Heart right ventricle (tissue), 16 donors: ENCODE measurements at regions not wholly inside any gene's neighbourhood (a gene's known extent, or its start where the extent isn't known, plus 50 kb on each side); places are given as distances from the start of the nearest gene placed in this dataset.
"Not testable (repeated sequence)": the region's sequence is repeated elsewhere in the genome, so short reads cannot be mapped to it uniquely, and the experiment has no call there.

Source experiments
- ATAC-seq, 8 donors: fragments of 200-7000 bp; cut with Tn5 transposase; one replicate each; pipeline ENCODE4 v1.9.1; 2020; ENCODE audit warnings: mild to moderate bottlenecking in 8 of 8, moderate library complexity in 8 of 8, moderate number of reproducible peaks in 1 of 8
- DNase-seq, 2 donors: peaks; one replicate each; pipeline ENCODE4 v3.0.0-alpha.2; 2020
- H3K27ac ChIP-seq, 10 donors: fragments of 200-600 bp; sonication (generic) in 2 of 10; one replicate each; pipeline versions ENCODE4 v1.5.0 to v1.8.0; 2020 to 2022; ENCODE audit warnings: mild to moderate bottlenecking in 3 of 10
- H3K27me3 ChIP-seq, 7 donors: fragments of 200-600 bp; one replicate each; pipeline ENCODE4 v1.8.0; 2021 to 2022; ENCODE audit warnings: mild to moderate bottlenecking in 2 of 7
- H3K36me3 ChIP-seq, 9 donors: fragments of 200-600 bp; sonication (generic) in 1 of 9; one replicate each; pipeline versions ENCODE4 v1.5.0 to v1.8.0; 2020 to 2022; ENCODE audit warnings: mild to moderate bottlenecking in 2 of 9
- H3K4me1 ChIP-seq, 9 donors: fragments of 200-600 bp; sonication (generic) in 1 of 9; one replicate each; pipeline versions ENCODE4 v1.5.0 to v1.8.0; 2020 to 2022; ENCODE audit warnings: mild to moderate bottlenecking in 4 of 9
- H3K4me3 ChIP-seq, 10 donors: fragments of 200-600 bp; sonication (generic) in 2 of 10; one replicate each; pipeline versions ENCODE4 v1.5.0 to v1.8.0; 2020 to 2022; ENCODE audit warnings: mild to moderate bottlenecking in 7 of 10, moderate library complexity in 2 of 10
- H3K9me3 ChIP-seq, 11 donors: fragments of 200-600 bp in 10 of 11; sonication (generic) in 2 of 11; one replicate each; pipeline versions ENCODE4 v1.5.0 to v1.8.0; 2013 to 2022; ENCODE audit warnings: mild to moderate bottlenecking in 2 of 11, control low read depth in 1 of 11, moderate library complexity in 1 of 11
- CTCF ChIP-seq, 9 donors: fragments of 200-600 bp; sonication (generic) in 2 of 9; IDR thresholded peaks; one replicate each; pipeline versions ENCODE4 v1.5.0 to v1.8.0; 2021 to 2022; ENCODE audit warnings: antibody characterized with exemption in 9 of 9, mild to moderate bottlenecking in 5 of 9, moderate library complexity in 1 of 9
- WGBS, 2 donors: extraction: QIAGEN DNeasy Blood & Tissue Kit; methylation state at CpG; one replicate each; pipeline ENCODE4 v1.1.7; 2013; ENCODE audit warnings: inconsistent platforms in 1 of 2; 5-methylcytosine and 5-hydroxymethylcytosine counted together
- intact Hi-C, 10 donors: fragments of 100-400 bp; cut with DNase I; formaldehyde crosslinking; loops; one replicate each; pipeline versions ENCODE4 v1.11.1 to v1.14.2; 2022
- donor health status: Arrhythmogenic right ventricular cardiomyopathy.
- donor health status: ischemic (EF 13 %, LVEDD 7.1; RV severe dilation, severe dysfunction).
- donor health status: healthy with polysubstance abuse.
- donor health status: DM: no; HTN: yes; CAD: no.
- donor health status: DM: no; HTN: no; CAD: no.
- donor health status: ischemic (EF 25% LVEDD 6.9; RV normal size, moderate dysfunction).
- donor health status: ischemic (EF 25% LVEDD 5.7; RV mildly dilated, moderate dysfunction).
- donor health status: healthy.
- donor health status: DM: yes; HTN: yes; CAD: no.
- donor health status: Ischemic cardiomyopathy.
- donor health status: ischemic (EF 35%, LVEDD 5.7; RV mildly dilated, moderate dysfunction).
- donor health status: nonischemic (EF 11% LVEDD 7.7; RV severe dilation, severe dysfunction).
- donor health status: DM: yes; HTN: yes; CAD: no.
- donor health status: PGD.
- donor health status: ischemic (EF 29% LVEDD 5.4; RV normal size, mild dysfunction).
- donor health status: nonischemic (EF 23%, LVEDD 6.1; RV moderate dilation, normal function).

DNA sequence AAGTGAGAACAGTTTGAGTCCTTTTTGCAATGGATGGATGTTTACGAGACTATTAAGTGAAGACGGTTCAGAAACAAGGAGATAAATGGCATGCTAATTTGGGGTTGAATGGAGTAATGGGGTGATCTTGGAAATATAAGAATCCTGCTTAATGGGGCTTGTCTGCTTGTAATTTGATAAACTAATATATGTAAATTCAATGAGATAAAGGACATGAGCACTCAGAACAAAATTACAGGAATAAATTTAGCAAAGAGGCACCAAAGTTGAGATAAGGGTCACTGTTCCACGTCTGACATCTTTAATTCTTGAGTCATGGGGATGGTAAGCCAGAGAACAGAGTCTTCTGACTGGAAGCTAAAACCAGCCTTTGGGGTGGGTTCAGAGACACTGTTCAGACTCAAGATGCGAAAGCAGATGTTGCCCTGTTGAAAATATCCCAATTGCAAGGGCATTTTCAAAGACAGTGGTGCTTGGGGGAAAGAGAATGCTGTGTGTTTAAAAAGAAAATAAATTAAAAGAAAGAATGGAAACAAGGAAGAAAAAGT lies 67.8 kb upstream of the CHRNB4 start:
- Histone ChIP-seq H3K36me3 (no peaks in the 10 kb centered on the region), H3K27me3 (peaks cover 0 to 34% (median 11%) of the 10 kb centered on the region in 7 donors), H3K27ac (no peak overlapping the region), H3K9me3 (no peaks in the 10 kb centered on the region), H3K4me1 (peaks cover 0 to 8% (median 0%) of the 10 kb centered on the region in 9 donors), H3K4me3 (no peak overlapping the region)
- intact Hi-C loops, result loop anchor here in 9 of 10 donors (1.0 to 5.0 kb wide), 7 partner anchors 66 to 91 kb away; partner anchors contain the start of gene CHRNB4 (in 1 of the 9)
- 81 to 83% methylated on average over 4 of the region's 4 CpGs for WGBS, 2 donors
- DNase-seq, result no peak
- no peak for TF ChIP-seq CTCF (IDR thresholded peaks at IDR 0.05)
- ATAC-seq, result no peak

- not testable (repeated sequence) for ATAC-seq
Observed at GRCh38 chr15:78706481-78707235, 65.6 kb upstream of the CHRNB4 start.

GRCh38 chr15:78703334-78704056 lies 62.5 kb upstream of the CHRNB4 start:
- ATAC-seq, H3K4me3 ChIP-seq, H3K9me3 ChIP-seq, H3K27ac ChIP-seq, H3K4me1 ChIP-seq, intact Hi-C loops, H3K36me3 ChIP-seq, DNase-seq: not testable (repeated sequence)
- WGBS, 2 donors, result 96 to 97% methylated on average over 5 of the region's 5 CpGs
- H3K27me3 ChIP-seq, result peaks cover 0 to 22% (median 10%) of the 10 kb centered on the region in 7 donors

More at GRCh38 chr15:78706481-78707235, 65.6 kb upstream of the CHRNB4 start:
- DNase-seq, H3K4me3 ChIP-seq, H3K27ac ChIP-seq, H3K36me3 ChIP-seq, H3K9me3 ChIP-seq, H3K4me1 ChIP-seq: not testable (repeated sequence)
- peaks cover 0 to 38% (median 14%) of the 10 kb centered on the region in 7 donors for H3K27me3 ChIP-seq
- 41 to 45% methylated on average over 1 of the region's 1 CpG for WGBS, 2 donors
- intact Hi-C loops, result loop anchor here in 5 of 10 donors (5.0 kb wide), 3 partner anchors 64 to 89 kb away; partner anchors contain the start of gene CHRNB4 (in 1 of the 5)

DNA sequence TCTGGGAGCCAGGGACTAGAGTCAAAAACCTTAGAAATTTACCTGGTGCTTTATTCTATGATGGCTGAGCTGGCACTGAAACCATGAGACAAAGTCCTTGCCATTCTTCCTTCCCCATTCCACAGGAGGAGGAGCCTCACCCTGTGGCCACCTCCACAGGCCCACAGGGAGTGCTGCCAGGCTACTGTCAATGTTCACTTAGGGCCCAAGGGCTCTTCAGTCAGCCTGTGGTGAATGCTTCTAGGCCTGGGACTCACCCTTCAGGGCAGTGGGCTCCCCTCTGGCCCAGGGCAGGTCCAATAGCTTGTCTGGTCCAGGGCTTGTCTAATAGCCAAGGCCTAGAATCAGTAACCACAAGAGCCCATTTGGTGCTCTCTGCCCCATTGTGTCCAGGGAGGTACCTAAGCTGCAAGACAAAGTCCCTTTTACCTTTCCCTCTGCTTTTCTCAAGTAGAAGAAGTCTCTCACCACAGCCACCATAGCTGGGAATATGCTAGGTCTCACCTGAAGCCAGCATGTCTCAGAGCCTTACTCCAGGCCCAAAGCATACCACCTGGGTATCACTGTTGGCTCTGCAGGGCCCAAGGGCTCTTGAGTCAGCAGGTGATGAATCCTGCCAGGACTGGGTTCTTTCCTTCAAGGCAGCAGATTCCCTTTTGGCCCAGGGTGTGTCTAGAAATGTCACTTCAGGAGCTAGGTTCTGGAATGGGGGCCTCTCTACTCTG lies 61.8 kb upstream of the CHRNB4 start:
- intact Hi-C loops, result no loop called here
- Histone ChIP-seq H3K36me3 (no peaks in the 10 kb centered on the region), H3K4me3 (no peak overlapping the region), H3K9me3 (no peaks in the 10 kb centered on the region), H3K27ac (no peak overlapping the region), H3K27me3 (peaks cover 0 to 15% (median 3%) of the 10 kb centered on the region in 7 donors), H3K4me1 (no peaks in the 10 kb centered on the region)
- TF ChIP-seq CTCF (IDR thresholded peaks at IDR 0.05), result no peak
- DNase-seq (no peak), ATAC-seq (no peak)

DNA sequence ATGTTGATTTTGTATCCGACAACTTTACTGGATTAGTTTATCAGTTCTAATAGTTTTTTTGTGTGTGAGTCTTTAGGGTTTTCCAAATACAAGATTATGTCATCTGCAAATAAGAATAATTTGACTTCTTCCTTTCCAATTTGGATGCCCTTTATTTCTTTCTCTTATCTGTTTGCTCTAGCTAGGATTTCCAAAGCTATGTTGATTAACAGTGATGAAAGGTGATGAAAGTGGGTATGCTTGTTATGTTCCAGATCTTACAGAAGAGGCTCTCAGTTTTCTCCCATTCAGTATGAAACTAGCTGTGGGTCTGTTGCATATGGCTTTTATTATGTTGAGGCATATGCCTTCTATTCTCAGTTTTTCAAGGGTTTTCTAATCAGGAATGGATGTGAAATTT lies 56.4 kb upstream of the CHRNB4 start:
- 70 to 76% methylated on average over 1 of the region's 1 CpG for WGBS, 2 donors
- Histone ChIP-seq H3K27ac (no peak overlapping the region), H3K36me3 (no peaks in the 10 kb centered on the region), H3K4me1 (peaks cover 0 to 4% (median 0%) of the 10 kb centered on the region in 9 donors), H3K4me3 (no peak overlapping the region), H3K27me3 (no peaks in the 10 kb centered on the region), H3K9me3 (no peaks in the 10 kb centered on the region)
- DNase-seq, result no peak
- intact Hi-C loops, result loop anchor here in 1 of 10 donors (10.0 kb wide), 1 partner anchor 63 kb away; no protein-coding TSS in a partner anchor
- no peak for TF ChIP-seq CTCF (IDR thresholded peaks at IDR 0.05)
- ATAC-seq, result no peak
